Activated CD4-positive, alpha-beta T cell treated with anti-CD3 and anti-CD28 coated beads, Interleukin-2, amount 50 U/mL, for 24 hours (primary cell): ENCODE measurements at regions not wholly inside any gene's neighbourhood (a gene's known extent, or its start where the extent isn't known, plus 50 kb on each side); places are given as distances from the start of the nearest gene placed in this dataset.

Experiments
- DNase-seq, 2 donors: peaks; one replicate each; pipeline ENCODE4 v3.0.0-alpha.2; 2020; ENCODE audit warnings: low read depth in 1 of 2, low spot score in 1 of 2

GRCh38 chr15:87287156-87287555, 969.4 kb downstream of the NTRK3 start:
- no peak for DNase-seq

DNA sequence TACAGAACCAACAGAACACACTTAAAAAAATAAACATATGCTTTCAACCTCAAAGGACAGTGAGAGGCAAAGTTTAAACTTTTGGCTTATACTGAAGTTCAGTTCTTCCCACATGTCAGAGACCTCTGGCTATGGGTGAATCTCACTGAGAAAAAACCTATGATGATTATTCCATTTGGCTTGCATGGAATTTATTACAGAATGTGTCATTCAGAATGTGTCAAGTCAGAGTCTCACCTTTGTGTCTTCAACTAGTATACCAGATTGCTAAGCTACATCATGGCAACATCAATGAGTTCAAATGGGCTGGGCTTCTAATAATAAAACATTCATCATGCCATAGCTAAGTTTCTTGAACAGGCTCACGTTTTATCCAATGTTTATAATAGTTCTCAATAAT, 987.0 kb downstream of the NTRK3 start:
- no peak for DNase-seq

DNA sequence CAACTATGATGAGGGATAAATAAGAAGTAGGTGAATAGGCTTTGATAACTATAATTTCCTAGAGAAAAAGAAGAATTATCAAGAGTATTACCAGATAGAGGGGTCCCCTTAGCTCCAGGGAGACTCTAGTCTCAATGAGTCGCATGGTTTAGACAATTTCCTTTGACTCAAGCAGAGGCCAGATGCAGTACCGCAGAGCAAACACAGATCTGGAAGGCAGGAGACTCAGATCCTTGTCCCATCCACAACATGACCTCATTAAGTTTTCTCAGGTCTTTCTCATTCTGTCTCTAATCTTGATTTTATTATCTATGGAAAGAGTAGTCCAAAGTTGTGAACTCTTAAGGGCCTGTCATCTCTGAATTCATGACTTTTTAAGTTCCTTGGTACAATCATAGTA, 987.9 kb downstream of the NTRK3 start:
- no peak for DNase-seq

- DNase-seq = no peak
These were observed 988.7 kb downstream of the NTRK3 start for GRCh38 chr15:87267798-87268197.

- DNase-seq = no peak
These were observed 992.7 kb downstream of the NTRK3 start for GRCh38 chr15:87263871-87264270.

GRCh38 chr15:87263296-87263695, 993.2 kb downstream of the NTRK3 start:
- no peak for DNase-seq

- DNase-seq = no peak
These were observed 1010.9 kb downstream of the NTRK3 start for GRCh38 chr15:87245592-87245991.

GRCh38 chr15:87243474-87243873, 1013.1 kb downstream of the NTRK3 start:
- DNase-seq = no peak

DNA sequence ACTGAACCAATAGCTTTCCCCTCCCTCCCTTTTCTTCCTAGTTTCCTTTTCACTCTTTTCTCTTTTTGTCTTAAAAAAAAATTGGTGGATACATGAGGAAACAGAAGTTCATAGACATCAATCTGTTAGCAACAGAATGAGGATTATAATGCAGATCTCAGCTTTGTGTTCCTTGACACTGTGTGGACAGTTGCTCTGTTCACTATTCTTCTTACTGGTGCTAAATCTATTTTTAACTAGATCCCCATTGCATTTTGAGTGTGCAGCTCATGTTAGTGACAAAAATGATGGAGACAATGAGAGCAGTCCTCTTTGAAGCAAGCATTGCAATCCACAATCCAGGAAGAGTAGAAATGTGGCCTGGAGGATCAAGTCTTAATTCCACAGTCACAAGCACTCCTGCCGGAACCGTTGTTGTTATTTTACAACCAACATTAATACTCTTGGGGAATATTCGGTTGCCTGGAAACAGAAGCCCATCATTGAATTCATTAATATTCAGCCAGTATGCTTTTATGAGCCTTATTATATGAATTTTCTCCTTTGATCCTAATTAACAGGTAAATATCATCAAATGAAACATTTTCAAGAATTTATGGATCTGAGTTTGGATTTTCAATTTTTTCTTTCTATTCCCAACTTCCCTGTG, 1016.8 kb downstream of the NTRK3 start:
- no peak for DNase-seq

DNA sequence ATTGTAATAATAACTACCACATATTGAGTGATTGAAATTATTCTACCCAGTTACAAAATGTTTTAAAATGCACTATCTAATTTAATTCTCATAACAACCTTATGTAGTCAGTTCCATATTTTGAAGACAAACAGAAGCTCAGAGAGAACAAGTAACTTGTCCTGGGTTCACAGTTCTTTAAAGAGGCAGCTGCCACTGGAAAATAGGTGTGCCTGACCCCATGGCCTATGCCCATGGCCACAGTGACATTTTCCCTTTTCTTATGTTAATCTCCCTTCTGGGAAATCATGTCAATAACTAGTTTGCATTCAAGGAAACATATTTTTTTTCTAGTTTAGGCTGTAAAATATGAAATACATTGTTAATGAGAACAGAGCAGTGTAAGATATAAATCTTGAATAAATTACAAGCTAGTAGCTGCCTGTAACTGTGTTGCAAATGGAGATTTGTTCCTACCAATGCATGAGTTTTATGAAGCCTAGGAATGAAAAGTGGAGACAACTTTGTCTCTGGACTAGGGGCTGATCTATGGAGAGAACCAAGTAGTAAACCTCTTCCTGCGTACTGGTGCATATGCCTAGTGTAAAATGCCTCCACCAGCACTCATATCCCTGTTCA, 1018.0 kb downstream of the NTRK3 start:
- no peak for DNase-seq

DNA sequence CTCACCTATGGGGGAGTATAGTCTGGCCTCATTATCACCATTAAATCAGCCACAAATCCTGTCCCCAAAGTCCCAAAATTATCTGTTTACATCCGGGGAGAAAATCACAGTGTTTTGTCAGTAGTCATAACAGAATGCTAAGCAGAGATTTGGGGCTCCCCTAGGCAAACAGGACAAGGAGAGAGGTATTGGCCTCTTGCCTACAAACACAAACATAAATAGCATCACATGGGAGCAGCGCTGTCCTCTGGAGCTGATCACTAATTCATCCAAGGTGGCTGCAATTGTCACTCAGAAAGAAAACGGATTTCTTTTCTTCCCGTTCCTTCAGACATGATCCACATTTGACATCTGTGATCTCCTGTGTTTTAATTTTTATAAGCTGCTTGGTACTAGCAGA, 1028.1 kb downstream of the NTRK3 start:
- no peak for DNase-seq

GRCh38 chr15:87227846-87228245, 1028.7 kb downstream of the NTRK3 start:
- no peak for DNase-seq

DNA sequence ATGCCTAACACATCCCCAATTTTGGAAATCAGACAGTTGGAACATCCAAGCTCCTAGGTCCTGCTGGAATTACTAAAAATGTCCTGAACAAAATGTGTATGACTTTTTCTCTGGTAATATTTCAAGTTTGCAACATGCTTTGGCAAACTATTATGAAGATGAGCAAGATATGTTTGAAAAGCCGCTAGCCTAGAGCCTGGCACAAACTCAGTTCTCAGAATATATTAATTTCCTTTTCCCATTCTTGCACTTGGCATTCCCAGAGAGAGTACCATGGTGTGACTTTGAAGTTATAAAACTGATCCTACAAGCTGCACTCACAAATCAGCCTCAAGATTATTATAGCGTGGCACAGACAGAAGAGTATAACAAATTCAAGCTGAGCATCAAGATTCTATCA, 1031.1 kb downstream of the NTRK3 start:
- DNase-seq = no peak

GRCh38 chr15:87224404-87224803, 1032.1 kb downstream of the NTRK3 start:
- DNase-seq = no peak

- DNase-seq = no peak
These were observed 1036.6 kb downstream of the NTRK3 start for GRCh38 chr15:87219650-87220615.

GRCh38 chr15:87215100-87215499, 1041.4 kb downstream of the NTRK3 start:
- no peak for DNase-seq

DNA sequence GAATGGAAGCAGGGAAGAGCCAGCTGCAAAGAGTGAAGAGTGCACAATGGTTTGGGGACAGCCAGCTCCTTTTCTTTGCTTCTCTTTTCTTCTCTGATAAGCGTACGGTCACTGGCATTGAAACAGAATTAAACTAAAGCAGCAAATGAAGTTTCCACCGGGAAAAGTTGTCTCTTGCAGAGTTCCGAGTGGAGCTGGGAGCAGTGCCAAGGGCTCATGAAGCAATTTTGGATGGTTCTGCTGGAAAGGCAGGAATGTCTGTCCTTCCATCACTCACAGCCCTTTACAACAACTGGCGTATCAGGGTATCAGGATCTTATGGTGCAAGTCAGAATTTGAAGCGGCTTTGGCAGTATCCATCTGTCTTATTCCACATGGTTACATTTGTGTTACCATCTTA, 1042.9 kb downstream of the NTRK3 start:
- DNase-seq = no peak

DNA sequence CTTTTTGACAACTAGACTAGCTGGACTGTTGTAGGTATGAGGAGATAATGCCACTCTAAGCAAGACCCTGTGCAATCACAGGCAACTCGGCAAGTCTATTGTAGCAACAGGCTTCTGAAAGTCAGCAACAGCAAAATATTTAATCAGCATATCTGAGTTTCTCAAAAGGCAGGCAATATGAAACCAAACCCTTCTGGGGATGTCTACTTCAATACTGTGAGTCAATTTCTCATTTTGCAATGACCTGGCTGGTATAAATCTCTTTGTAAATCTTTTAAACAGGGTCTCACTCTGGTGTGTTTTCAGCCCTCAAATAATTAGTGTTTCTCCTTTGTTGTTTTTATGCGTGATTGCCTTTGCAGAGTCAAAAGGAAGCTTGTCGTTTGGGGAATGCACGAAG, 1044.5 kb downstream of the NTRK3 start:
- no peak for DNase-seq

- no peak for DNase-seq
These were observed 1045.0 kb downstream of the NTRK3 start for GRCh38 chr15:87211547-87211946.

DNA sequence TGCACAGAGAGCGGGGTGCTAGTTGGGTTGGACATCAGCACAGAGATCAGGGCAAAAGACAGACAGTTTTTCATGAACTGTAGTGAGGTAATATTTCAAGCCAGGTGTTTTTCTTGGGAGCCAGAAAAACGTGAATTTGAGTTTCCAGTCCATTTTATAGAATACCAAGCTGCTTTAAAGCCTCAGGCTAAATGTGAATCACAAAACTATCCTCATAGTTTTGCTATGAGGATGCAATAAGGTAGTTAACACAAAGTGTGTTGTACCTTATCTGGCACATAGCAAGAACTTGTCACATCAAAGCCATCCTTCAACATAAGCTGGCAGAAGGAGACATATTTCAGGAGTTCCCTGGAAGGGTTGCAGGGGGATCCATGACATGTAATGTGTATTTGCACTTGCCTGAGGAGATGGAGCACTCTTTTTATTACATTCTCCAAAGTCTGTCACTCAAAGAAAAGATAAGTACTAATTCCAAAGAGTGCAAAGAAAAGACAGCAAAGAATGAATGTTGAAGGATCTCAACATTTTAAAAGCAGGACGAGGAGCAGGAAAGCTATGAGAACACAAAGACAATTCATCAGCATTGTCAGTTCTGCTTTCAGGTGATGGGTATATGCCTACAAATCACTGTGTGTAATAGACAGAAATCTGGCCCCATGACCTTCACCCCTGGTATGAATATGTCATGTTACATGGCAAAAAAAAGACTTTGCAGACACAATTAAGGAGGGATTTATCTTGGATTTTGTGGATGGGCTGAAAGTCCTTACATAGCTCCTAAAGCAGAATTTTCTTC, 1046.4 kb downstream of the NTRK3 start:
- DNase-seq = no peak

GRCh38 chr15:87207990-87208580, 1048.5 kb downstream of the NTRK3 start:
- no peak for DNase-seq
